GM18909 (cell line): ENCODE measurements at regions not wholly inside any gene's neighbourhood (a gene's known extent, or its start where the extent isn't known, plus 50 kb on each side); places are given as distances from the start of the nearest gene placed in this dataset.
"Not testable (repeated sequence)": the region's sequence is repeated elsewhere in the genome, so short reads cannot be mapped to it uniquely, and the experiment has no call there.

Experiments
- ATAC-seq: cut with Tn5 transposase; IDR thresholded peaks from one replicate; pipeline ENCODE4 v1.9.1; 2021; ENCODE audit warnings: mild to moderate bottlenecking; ENCODE audit not compliant: unreplicated experiment, poor library complexity

DNA sequence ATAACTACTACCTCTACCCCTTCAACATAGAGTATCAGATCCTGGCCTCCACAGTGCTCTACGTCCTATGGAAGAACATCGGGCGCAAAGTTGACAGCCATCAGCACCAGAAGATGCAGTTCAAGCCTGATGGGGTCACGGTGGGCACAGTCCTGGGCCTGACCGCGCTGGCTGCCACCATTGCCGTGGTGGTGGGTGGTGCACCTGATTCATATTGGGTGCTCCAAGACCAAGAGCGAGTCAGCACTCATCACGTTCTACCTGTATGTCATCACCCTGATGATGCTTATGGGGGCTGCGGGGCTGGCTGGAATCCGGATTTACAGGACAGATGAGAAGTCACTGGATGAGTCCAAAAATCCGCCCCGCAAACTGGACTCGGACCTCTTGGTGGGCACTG, 846.4 kb downstream of the RPIA start:
- not testable (repeated sequence) for ATAC-seq

DNA sequence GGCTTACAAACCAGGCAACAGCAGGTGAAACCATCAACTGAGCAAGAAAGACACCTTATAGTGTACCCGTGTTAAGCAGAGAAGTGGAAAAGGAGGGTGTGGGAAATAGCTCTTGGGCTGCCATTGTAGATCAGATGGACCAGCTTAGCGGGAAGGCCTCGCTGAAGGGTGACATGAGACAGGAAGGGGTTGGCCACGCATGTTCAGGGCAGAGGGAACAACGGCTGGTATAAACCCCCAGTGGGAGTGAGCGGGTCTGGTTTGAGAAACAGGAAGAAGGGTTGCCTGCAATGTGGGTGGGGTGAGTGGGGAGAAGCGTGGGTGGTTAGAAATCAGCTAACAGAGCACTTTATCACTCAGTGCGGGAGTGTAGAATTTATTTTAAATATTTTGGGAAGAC, 852.6 kb downstream of the RPIA start:
- ATAC-seq = not testable (repeated sequence)

DNA sequence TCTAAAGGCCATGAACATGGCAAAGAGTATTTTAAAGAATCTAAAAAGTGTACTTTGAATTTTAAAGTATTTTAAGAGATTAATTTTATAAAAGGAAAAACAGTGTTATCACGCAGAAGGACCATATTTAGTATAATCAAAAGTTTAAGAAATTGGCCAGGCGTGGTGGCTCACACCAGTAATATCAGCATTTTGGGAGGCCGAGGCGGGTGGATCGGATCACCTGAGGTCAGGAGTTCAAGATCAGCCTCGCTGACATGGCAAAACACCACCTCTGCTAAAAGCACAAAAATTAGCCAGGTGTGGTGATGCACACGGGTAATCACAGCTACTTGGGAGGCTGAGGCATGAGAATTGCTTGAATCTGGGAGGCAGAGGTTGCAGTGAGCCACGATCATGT, 887.7 kb downstream of the RPIA start:
- not testable (repeated sequence) for ATAC-seq

DNA sequence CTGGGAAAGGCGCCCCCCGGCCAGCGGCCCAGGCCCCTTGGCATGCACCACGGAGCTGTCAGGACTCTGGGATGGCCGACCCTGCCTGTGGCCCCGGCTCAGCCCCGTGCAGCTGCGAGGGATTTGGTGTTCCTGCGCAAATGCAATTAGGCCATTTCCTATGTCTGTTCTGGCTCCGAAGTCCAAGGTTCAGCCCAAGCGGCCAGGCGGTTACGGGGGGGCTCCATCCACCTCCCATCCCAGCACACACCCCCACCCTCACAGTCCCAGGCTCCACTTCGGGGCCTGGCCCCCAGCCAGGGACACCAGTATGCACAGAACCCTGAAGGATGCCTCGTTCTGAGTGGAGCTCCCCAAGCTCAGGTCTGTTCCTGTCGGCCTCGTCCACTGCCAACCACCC, 891.3 kb downstream of the RPIA start:
- ATAC-seq = not testable (repeated sequence)

DNA sequence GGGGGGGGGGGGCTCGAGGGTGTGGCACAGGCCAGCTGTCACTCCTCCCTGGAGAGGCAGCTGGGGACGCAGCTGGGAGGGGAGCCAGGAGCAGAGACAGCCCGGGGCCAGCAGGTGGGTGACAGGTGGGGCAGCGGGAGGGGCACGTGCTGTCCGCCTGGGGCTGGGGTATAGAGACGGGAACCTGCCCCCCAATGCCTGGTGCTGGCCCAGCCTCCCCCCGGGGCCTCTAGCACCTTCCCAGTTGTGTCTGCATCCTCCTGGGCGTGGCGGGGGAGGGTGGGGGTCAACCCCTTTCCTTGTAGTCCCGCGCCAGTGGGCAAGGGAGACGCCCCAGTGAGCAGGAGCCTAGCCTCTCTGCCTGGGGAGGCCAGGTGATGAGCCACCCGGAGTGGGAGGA, 892.6 kb downstream of the RPIA start:
- ATAC-seq = not testable (repeated sequence)

DNA sequence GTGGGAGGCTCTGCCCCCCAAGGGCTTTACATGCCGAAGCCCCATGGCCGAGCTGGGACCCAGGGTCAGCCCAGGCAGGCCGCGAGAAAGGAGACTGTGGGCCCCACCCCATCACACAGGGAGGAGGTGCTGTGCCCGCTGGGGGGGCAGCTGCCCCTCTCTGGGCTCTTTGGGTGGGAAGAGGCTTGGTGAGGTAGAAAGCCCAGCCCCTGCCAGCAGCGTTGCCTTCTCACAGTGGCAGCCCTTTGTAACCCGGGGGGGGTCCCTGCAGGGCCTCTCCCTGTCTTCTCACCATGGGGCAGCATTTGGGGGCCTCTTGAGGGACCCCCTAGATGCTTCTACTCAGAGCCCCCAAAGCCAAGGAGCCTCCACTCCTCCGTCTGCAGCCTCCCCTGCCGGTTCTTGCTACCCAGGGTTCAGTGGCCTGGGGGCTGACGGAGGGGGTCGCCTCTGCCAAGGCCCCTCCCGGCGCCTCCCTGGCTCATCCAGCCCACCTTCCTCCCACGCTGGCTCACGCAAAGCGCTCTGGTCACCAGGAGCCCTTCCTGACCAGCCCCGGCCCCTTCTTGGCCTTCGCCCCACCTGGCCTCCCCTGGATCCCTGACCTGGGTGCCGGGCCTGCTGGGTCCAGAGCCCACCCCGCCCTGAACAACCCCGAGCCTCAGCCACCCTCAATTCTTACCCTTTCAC, 893.5 kb downstream of the RPIA start:
- not testable (repeated sequence) for ATAC-seq

DNA sequence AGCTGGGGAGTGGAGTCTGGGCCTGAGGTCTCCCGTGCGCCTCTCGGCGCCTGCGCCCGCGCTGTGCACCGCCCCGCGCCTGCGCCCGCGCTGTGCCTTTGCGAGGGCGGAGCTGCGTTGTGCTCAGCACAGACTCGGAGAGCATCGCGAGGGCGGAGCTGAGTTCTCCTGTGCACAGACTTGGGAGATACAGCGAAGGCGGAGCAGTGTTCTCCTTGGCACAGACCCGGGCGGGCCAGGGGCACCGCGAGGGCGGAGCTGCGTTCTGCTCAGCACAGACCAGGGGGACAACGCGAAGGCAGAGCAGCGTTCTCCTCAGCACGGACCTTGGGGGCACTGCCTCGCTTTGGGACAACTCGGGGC, 894.1 kb downstream of the RPIA start:
- ATAC-seq = peak; percentile 89

DNA sequence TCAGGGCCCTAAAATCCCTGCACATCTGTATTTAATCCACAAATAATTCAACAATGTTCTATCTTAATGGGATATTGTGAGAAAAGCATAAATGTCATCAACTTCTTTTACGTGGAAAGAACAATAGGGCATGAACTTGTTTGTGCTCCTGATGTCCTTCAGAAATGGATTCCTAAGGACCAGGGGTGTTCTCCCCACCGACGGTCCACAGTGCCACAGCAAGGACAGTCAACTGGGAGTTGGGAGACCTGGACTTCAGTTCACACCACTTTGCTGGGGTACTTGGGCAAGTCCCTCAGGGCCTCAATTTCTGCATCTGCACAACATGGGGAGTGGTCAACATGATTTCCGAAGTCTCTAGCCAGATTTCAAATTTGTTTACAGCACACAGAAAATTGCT, 908.4 kb downstream of the RPIA start:
- ATAC-seq = not testable (repeated sequence)

DNA sequence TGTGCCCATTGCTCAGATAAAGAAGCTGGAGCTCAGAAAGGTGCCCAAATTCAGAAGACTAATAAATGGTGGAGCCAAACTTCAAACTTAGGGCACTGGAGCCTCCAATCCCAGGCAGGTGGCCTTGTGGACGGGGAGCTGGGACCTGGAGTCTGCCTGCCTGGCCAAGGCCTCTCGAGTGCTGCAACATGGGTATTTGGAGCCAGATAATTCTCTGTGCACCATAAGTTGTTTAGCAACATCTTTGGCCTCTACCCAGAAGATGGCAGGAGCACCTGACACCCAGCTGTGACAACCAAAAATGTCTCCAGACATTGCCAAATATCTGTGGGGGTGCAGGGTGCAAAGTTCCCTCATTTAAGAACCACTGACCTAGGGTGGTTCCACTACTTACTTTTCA, 915.0 kb downstream of the RPIA start:
- not testable (repeated sequence) for ATAC-seq

DNA sequence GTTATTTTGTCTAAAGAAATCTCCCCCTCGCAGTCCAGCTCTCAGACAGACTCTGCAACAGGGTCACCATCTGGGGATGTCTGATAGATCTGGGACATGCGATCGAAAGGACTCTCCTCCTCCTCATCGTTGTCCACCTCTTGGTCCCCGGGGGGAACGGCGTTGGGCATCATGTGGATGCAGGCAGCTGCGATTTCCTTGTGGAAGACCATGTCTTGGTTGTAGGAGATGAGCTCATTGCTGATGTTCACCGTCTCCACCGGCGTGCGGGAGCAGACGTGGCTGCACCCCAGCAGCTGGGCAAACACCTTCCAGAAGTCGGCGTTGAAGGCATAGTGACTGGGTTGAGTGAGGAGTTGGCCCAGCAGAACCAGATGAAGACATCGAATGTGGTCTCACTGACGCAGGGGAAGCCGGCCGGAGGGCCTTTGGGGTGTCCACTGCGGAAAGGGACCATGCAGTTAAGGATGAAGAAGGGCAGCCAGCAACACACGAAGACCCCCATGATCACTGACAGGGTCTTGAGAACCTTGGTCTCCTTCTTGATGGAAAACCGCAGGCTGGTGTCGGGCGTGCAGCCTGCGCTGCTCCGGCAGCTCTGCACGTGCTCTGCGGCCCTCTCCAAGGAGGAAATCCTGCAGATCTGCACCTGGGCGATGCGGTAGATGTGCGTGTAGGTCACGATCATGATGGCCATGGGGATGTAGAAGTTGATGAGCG, 918.9 kb downstream of the RPIA start:
- ATAC-seq = not testable (repeated sequence)

DNA sequence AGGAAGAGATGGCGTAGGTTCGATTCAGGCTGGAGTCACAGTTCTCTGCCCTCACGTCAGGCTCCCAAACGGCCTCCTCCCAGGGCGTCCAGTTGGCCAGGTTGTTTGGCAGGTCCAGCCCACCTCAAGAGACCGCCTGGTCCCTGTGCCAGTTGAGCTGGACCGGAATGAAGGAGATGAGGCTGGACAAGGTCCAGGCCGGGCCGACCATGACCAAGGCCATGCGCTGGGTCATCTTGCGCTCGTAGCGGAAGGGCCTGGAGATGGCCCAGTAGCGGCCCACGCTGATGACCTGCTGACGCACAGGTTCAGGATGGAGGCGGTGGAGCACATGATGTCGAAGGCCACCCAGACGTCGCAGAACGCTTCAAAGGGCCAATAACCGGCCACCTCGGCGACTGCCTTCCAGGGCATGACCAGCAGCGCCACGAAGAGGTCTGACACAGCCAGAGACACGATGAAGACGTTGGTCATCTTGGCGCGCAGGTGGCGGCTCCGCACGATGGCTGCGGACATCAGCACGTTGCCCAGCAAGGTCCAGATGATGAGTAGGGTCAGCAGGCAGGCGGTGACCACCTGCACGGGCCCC, 919.5 kb downstream of the RPIA start:
- ATAC-seq = not testable (repeated sequence)

DNA sequence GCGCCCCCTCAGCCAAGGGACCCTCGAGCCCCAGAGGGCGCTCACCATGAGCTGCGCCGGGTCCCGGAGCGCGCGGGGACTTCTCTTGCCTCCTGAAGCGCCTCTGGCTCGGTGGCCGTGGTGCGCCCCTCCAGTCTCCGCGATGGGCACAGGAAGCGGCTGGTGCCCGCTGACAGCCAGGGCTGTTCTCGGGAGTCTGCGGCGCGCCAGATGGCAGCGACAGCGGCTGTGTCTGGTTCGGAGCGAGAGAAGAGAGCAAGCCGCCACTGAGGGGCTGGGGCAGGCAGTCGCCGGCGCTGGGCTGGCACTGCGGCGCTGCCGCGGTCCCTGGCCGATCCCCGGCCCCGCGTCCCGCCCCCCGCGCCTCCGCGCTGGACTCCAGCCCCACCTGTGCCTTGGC, 920.2 kb downstream of the RPIA start:
- ATAC-seq = not testable (repeated sequence)

DNA sequence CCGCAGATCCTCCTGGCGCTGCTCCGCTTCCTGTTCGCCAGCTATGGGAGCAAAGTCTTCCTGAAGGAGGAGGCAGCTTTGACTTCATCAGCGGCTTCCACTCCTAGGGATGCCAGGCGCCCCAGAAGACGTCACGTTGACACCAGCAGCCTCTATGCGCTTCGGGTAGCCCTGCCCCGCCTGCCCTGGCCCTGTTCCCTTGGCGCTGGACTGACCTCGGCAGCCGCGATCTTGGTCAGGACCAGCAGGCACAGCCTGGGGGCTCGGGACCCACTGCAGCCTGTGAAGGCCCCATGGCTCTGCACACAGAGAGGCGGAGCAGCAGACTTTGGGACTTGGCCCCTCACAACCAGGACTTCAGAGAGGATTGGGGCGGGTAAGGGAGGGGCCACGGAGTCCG, 957.8 kb downstream of the RPIA start:
- ATAC-seq = not testable (repeated sequence)

DNA sequence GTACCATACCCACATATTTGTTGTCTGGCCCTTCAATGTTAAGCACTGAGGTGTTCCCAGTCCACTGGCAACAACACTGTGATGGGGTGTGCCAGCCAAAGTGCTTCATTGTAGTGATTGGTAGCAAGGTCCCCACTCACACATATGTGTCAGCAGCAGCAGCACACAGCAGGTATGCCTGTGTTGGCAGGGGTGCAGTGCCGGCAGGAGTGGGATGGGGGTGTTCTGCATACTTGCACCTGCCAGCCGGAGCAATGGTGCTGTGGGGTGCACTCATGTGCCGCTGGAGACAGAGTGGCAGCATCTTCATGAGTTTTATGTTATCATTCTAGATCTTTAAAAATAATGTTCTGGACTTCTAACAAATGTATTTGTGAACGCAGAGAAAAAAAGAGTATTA, 987.8 kb downstream of the RPIA start:
- ATAC-seq = not testable (repeated sequence)
